ENCODE measurements at regions not wholly inside any gene's neighbourhood (a gene's known extent, or its start where the extent isn't known, plus 50 kb on each side); places are given as distances from the start of the nearest gene placed in this dataset.
A peak's percentile ranks its signal among the peaks of the same experiment; 100 is the strongest.

- intact Hi-C loops (cut with DNase I), result no loop called here
- no peak for DNase-seq
Observed at GRCh38 chr9:13791816-13792215, 512.3 kb upstream of the MPDZ start.

DNA sequence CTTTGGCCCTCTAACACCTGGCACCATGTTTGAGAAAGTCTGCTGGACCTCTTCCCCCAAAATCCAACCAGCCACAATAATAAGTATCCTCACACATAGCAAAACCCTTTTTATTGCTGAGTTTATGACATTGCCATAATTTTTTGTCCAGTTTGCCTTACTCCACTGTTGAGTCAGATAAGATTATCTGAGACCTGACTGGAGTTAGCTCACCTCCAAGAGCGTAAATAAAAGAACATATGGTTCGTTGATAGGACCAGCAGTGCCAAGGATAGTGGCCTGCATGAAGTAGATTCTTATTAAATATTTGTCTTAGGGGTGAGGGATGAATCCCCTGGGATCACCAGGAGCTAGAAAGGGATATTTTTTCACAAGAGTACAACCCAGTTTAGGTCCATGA, 510.6 kb upstream of the MPDZ start:
- no peak for DNase-seq
- intact Hi-C loops (cut with DNase I), result no loop called here

GRCh38 chr9:13787234-13787833, 507.8 kb upstream of the MPDZ start:
- intact Hi-C loops (cut with DNase I), result no loop called here
- peak in 3 of 42 donors; percentile 3 to 17 (median 16) for DNase-seq

- DNase-seq, result no peak
- intact Hi-C loops (cut with DNase I), result no loop called here
Observed at GRCh38 chr9:13786711-13787110, 507.2 kb upstream of the MPDZ start.

- peak in 25 of 42 donors; percentile 8 to 49 (median 19) for DNase-seq
- intact Hi-C loops (cut with DNase I), result no loop called here
Observed at GRCh38 chr9:13786131-13786530, 506.6 kb upstream of the MPDZ start.

- DNase-seq, result no peak
- intact Hi-C loops (cut with DNase I), result no loop called here
Observed at GRCh38 chr9:13779106-13779505, 499.6 kb upstream of the MPDZ start.

- DNase-seq, result no peak
Observed at GRCh38 chr9:13778631-13779030, 499.1 kb upstream of the MPDZ start.

DNA sequence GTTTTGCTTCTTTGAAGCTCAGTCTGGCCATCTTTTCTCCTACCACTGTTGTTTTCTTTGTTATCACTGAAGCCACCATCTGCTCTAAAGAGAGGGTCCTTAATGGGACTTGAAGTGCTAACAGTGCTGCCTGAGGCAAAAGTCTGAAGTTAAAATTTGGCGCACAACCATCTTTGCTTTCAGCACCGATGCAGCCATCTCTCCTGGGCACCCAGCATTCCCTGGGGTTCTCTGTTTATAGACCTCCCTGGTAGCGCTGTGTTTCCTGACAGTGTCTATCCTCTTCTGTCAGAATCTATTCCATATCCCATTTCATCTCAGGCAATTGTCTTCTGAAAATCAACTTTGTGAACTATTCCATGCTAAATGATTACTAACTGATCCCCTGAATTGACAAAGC, 491.5 kb upstream of the MPDZ start:
- no peak for DNase-seq
- intact Hi-C loops (cut with DNase I), result no loop called here

More at GRCh38 chr9:13778631-13779030, 499.1 kb upstream of the MPDZ start:
- intact Hi-C loops (cut with DNase I), result no loop called here

DNA sequence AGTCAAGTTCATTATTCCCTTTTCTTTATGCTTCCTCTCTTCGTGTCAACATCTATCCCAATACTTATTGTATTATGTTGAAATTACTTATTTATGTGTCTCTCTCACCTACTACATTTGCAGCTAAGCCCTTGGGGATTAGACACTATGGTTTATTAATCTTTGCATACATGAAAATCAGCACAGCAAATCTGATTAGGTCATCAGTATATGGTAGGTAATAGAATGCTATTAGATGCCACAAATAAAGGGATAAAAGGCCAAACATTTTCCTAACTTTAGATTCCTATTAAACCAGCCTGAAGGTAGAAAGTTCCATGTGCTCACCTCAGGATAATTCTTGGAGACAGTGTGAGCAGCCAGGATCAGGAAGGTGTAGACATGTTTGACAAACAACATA, 490.1 kb upstream of the MPDZ start:
- DNase-seq, result no peak
- intact Hi-C loops (cut with DNase I), result no loop called here

GRCh38 chr9:13769006-13769405, 489.5 kb upstream of the MPDZ start:
- DNase-seq, result no peak
- intact Hi-C loops (cut with DNase I), result no loop called here

GRCh38 chr9:13762209-13762608, 482.7 kb upstream of the MPDZ start:
- no peak for DNase-seq
- intact Hi-C loops (cut with DNase I), result no loop called here

- intact Hi-C loops (cut with DNase I), result no loop called here
- no peak for DNase-seq
Observed at GRCh38 chr9:13759551-13759950, 480.1 kb upstream of the MPDZ start.

- intact Hi-C loops (cut with DNase I), result no loop called here
- DNase-seq, result no peak
Observed at GRCh38 chr9:13758936-13759335, 479.4 kb upstream of the MPDZ start.

- intact Hi-C loops (cut with DNase I), result no loop called here
- no peak for DNase-seq
Observed at GRCh38 chr9:13756943-13757342, 477.5 kb upstream of the MPDZ start.

DNA sequence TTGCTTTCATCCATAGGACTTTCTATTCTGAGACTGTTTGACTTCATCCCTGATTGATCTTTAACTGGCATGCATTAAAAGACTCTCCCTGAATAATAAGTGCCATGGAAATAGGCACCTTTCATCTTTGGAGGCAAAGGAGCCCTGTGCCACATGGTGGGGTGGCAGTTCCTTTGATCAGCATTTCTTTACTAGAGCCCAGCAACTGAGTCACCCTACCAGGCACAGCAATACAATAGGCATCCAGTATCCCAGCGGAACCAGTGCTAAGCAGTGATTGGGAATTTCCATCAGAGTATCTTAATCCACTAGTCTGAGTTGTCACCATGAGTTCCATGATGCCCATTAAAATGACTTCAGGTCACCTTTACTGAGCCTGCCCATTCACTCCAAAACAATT, 476.1 kb upstream of the MPDZ start:
- no peak for DNase-seq

DNA sequence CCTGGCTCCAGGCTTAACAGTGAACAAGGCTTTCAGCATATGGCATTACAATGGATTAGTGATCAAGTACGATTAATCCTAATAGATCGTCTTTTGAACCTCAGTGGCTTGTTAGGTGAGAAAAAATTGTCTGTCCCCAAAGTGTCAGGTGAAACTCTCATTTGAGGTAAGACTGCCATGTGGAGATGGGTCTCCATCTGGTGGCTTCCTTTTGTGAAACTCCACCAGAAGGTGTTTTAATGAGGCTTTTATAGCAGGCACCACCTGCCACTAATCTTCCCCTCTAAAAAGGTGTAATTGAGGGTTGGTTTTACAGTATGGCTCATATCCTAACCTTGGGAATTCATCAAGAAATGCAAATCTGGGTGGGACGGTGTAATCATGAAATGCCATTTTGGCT, 471.1 kb upstream of the MPDZ start:
- no peak for DNase-seq
- intact Hi-C loops (cut with DNase I), result no loop called here

More for the DNA sequence above, 476.1 kb upstream of the MPDZ start:
- intact Hi-C loops (cut with DNase I), result no loop called here

DNA sequence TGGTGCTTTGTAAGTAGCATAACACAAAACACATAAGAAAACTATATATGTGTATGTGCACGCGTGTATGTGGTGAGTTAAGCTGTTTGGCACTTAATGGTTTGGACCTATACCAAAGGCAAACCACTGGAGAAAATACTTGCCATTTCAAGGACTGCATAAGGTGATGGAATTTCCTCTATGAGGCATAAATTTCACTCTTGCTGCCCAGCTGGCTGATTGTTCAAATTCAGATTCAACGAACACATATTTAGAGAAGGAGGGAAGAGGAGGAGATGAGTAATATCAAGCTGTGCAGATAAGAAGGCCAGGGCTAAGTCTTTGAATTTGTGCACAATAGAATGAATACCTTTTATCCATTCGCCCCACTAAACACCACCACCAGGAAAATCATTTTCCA, 470.6 kb upstream of the MPDZ start:
- DNase-seq, result no peak
- intact Hi-C loops (cut with DNase I), result no loop called here

DNA sequence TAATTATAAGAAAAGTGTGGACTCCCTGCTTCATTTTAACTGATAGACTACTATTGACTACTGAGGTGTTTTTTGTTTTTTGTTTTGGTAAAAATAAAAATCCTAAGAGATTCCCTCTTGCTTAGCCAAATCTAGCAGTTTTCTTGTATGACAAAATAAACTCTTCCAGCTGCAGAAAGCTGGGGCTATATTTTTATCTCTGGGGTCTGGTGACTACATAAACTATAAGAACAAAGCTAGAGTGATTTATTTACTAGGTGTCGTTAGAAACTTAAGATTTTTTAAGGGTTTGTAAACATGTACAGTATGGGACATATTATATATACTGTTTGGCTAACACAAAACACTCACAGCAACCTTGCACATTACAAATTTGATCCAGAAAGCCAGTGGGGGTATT, 467.4 kb upstream of the MPDZ start:
- intact Hi-C loops (cut with DNase I), result no loop called here
- DNase-seq, result no peak

- intact Hi-C loops (cut with DNase I), result no loop called here
- DNase-seq, result peak in 25 of 42 donors; percentile 3 to 51 (median 22)
Observed at GRCh38 chr9:13744261-13744901, 464.9 kb upstream of the MPDZ start.

DNA sequence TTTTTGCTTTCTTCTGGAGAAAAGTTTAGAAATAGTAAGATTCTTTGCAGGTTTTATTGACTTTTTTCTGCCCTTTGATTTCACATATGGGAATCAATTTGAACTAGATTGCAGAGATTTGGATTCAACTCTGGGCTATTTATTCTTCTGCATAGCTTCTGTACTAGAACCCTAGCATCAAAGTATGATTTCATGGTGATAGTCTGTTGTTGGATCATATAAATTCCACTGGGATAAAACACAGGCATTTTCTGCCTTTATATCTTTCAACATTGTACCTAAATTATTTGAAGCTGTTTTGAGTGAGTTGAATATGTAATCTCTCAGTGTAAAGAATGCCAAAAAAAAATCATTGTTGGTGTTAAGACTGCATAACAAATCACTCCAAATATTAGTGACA, 458.4 kb upstream of the MPDZ start:
- intact Hi-C loops (cut with DNase I), result no loop called here
- DNase-seq, result no peak

DNA sequence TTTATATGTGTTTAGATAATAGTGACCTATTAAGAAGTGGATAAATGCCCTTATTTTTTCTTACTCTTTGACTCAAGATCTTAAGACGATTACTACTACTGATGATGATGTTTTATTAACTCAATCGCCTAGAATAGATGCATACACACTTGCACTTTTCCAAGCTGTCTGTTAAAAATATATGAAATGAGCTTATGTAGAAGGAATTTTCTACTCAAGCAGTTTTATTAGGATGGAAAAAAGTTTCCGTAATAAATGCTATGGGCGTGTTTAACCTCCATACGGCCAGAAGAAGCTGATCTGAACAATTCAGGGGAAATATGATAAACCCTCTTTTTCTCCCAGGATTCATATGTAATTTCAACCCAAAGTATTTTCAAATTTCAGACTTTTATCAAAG, 455.7 kb upstream of the MPDZ start:
- intact Hi-C loops (cut with DNase I), result no loop called here
- no peak for DNase-seq

Data from head of caudate nucleus (tissue), 42 donors.